ENCODE measurements at regions not wholly inside any gene's neighbourhood (a gene's known extent, or its start where the extent isn't known, plus 50 kb on each side); places are given as distances from the start of the nearest gene placed in this dataset.
"Not testable (repeated sequence)": the region's sequence is repeated elsewhere in the genome, so short reads cannot be mapped to it uniquely, and the experiment has no call there.

- no peak for DNase-seq
Observed at GRCh38 chr7:69186974-69187373, 411.3 kb upstream of the AUTS2 start.

- no peak for DNase-seq
Observed at GRCh38 chr7:69187824-69188333, 410.4 kb upstream of the AUTS2 start.

GRCh38 chr7:69189406-69189805, 408.9 kb upstream of the AUTS2 start:
- DNase-seq = no peak

GRCh38 chr7:69190025-69190424, 408.2 kb upstream of the AUTS2 start:
- no peak for DNase-seq

- DNase-seq = no peak
Observed at GRCh38 chr7:69190763-69191162, 407.5 kb upstream of the AUTS2 start.

GRCh38 chr7:69192134-69192533, 406.1 kb upstream of the AUTS2 start:
- DNase-seq = no peak

- DNase-seq = no peak
Observed at GRCh38 chr7:69193061-69193460, 405.2 kb upstream of the AUTS2 start.

GRCh38 chr7:69196593-69196992, 401.7 kb upstream of the AUTS2 start:
- DNase-seq = no peak

GRCh38 chr7:69198250-69198649, 400.0 kb upstream of the AUTS2 start:
- no peak for DNase-seq

- DNase-seq = no peak
Observed at GRCh38 chr7:69199041-69199440, 399.2 kb upstream of the AUTS2 start.

- DNase-seq = no peak
Observed at GRCh38 chr7:69199661-69200060, 398.6 kb upstream of the AUTS2 start.

- DNase-seq = no peak
Observed at GRCh38 chr7:69203871-69204270, 394.4 kb upstream of the AUTS2 start.

- DNase-seq = no peak
Observed at GRCh38 chr7:69204943-69205342, 393.3 kb upstream of the AUTS2 start.

- DNase-seq = no peak
Observed at GRCh38 chr7:69205581-69205980, 392.7 kb upstream of the AUTS2 start.

GRCh38 chr7:69208276-69208675, 390.0 kb upstream of the AUTS2 start:
- DNase-seq = no peak

- no peak for DNase-seq
Observed at GRCh38 chr7:69208848-69209247, 389.4 kb upstream of the AUTS2 start.

GRCh38 chr7:69211336-69211735, 386.9 kb upstream of the AUTS2 start:
- DNase-seq = no peak

GRCh38 chr7:69211739-69212138, 386.5 kb upstream of the AUTS2 start:
- DNase-seq = no peak

- DNase-seq = no peak
Observed at GRCh38 chr7:69213878-69214277, 384.4 kb upstream of the AUTS2 start.

GRCh38 chr7:69215516-69215915, 382.8 kb upstream of the AUTS2 start:
- DNase-seq = not testable (repeated sequence)

- DNase-seq = no peak
Observed at GRCh38 chr7:69217516-69218350, 380.5 kb upstream of the AUTS2 start.

GRCh38 chr7:69218576-69218975, 379.7 kb upstream of the AUTS2 start:
- no peak for DNase-seq

GRCh38 chr7:69219381-69219780, 378.9 kb upstream of the AUTS2 start:
- DNase-seq = no peak

GRCh38 chr7:69225259-69225943, 372.9 kb upstream of the AUTS2 start:
- DNase-seq = no peak

All from stimulated activated CD4-positive, alpha-beta T cell treated with anti-CD3 and anti-CD28 coated beads, Interleukin-1b, Interleukin-23, amount 100 ng/mL, for 48 hours (primary cell).